Chondrocyte (in vitro differentiated cells): ENCODE measurements at regions not wholly inside any gene's neighbourhood (a gene's known extent, or its start where the extent isn't known, plus 50 kb on each side); places are given as distances from the start of the nearest gene placed in this dataset.

ENCODE experiments used
- DNase-seq: peaks from one replicate; pipeline ENCODE4 v3.0.0; 2021; ENCODE audit warnings: mixed read lengths, low spot score
- H3K27ac Mint-ChIP-seq: one replicate; pipeline ENCODE4 v1.8.0; 2021; ENCODE audit warnings: mild to moderate bottlenecking, moderate library complexity, mixed read lengths; ENCODE audit not compliant: unreplicated experiment
- H3K27me3 Mint-ChIP-seq: 2 replicates; pipeline ENCODE4 v1.8.0; 2021; ENCODE audit warnings: low read depth, mixed read lengths
- H3K36me3 Mint-ChIP-seq: 2 replicates; pipeline ENCODE4 v1.8.0; 2021; ENCODE audit warnings: low read depth, mixed read lengths
- H3K4me1 Mint-ChIP-seq: 2 replicates; pipeline ENCODE4 v1.8.0; 2021; ENCODE audit warnings: low read depth, mild to moderate bottlenecking, mixed read lengths
- H3K4me3 Mint-ChIP-seq: one replicate; pipeline ENCODE4 v1.8.0; 2021; ENCODE audit warnings: mild to moderate bottlenecking, moderate library complexity, mixed read lengths; ENCODE audit not compliant: unreplicated experiment
- H3K9me3 Mint-ChIP-seq: 2 replicates; pipeline ENCODE4 v1.8.0; 2021; ENCODE audit warnings: low read depth, mixed read lengths
- CTCF ChIP-seq: fragments of 200-600 bp; sonication (generic); IDR thresholded peaks from 2 replicates; pipeline ENCODE4 v1.5.0; 2021; ENCODE audit warnings: antibody characterized with exemption, mild to moderate bottlenecking, moderate library complexity

GRCh38 chr21:28752131-28752530 is 240.5 kb downstream of the LTN1 start:
- no peak overlapping the region for H3K4me3 Mint-ChIP-seq
- TF ChIP-seq CTCF, result no peak
- H3K27ac Mint-ChIP-seq, result no peak overlapping the region
- no peaks in the 10 kb centered on the region for H3K36me3 Mint-ChIP-seq
- H3K9me3 Mint-ChIP-seq, result no peaks in the 10 kb centered on the region
- no peak for DNase-seq
- H3K4me1 Mint-ChIP-seq, result peaks cover 4% of the 10 kb centered on the region
- H3K27me3 Mint-ChIP-seq, result peaks cover 10% of the 10 kb centered on the region

- no peak for DNase-seq
These were observed 241.5 kb downstream of the LTN1 start for GRCh38 chr21:28751176-28751575.

GRCh38 chr21:28750565-28750964 is 242.1 kb downstream of the LTN1 start:
- no peak for DNase-seq
- H3K9me3 Mint-ChIP-seq, result no peaks in the 10 kb centered on the region
- H3K4me1 Mint-ChIP-seq, result peaks cover 4% of the 10 kb centered on the region
- H3K4me3 Mint-ChIP-seq, result no peak overlapping the region
- no peak for TF ChIP-seq CTCF
- H3K27ac Mint-ChIP-seq, result no peak overlapping the region
- H3K27me3 Mint-ChIP-seq, result peaks cover 6% of the 10 kb centered on the region
- H3K36me3 Mint-ChIP-seq, result no peaks in the 10 kb centered on the region

More at GRCh38 chr21:28751176-28751575, 241.5 kb downstream of the LTN1 start:
- no peak overlapping the region for H3K4me3 Mint-ChIP-seq
- H3K27me3 Mint-ChIP-seq, result peaks cover 8% of the 10 kb centered on the region
- no peaks in the 10 kb centered on the region for H3K36me3 Mint-ChIP-seq
- peaks cover 4% of the 10 kb centered on the region for H3K4me1 Mint-ChIP-seq
- H3K9me3 Mint-ChIP-seq, result no peaks in the 10 kb centered on the region
- no peak for TF ChIP-seq CTCF
- no peak overlapping the region for H3K27ac Mint-ChIP-seq

GRCh38 chr21:28749536-28749935 is 243.1 kb downstream of the LTN1 start:
- Mint-ChIP-seq H3K36me3 (no peaks in the 10 kb centered on the region), H3K27ac (no peak overlapping the region), H3K9me3 (no peaks in the 10 kb centered on the region), H3K27me3 (peaks cover 6% of the 10 kb centered on the region), H3K4me1 (peaks cover 4% of the 10 kb centered on the region), H3K4me3 (no peak overlapping the region)
- TF ChIP-seq CTCF, result no peak
- DNase-seq, result no peak

- DNase-seq, result no peak
- H3K27ac Mint-ChIP-seq, result no peak overlapping the region
- H3K4me3 Mint-ChIP-seq, result no peak overlapping the region
- TF ChIP-seq CTCF, result no peak
- H3K36me3 Mint-ChIP-seq, result no peaks in the 10 kb centered on the region
- no peaks in the 10 kb centered on the region for H3K9me3 Mint-ChIP-seq
- H3K4me1 Mint-ChIP-seq, result peaks cover 1% of the 10 kb centered on the region
- peaks cover 6% of the 10 kb centered on the region for H3K27me3 Mint-ChIP-seq
These were observed 245.2 kb downstream of the LTN1 start for GRCh38 chr21:28747464-28747863.
